Panc1 (cell line): ENCODE measurements at regions not wholly inside any gene's neighbourhood (a gene's known extent, or its start where the extent isn't known, plus 50 kb on each side); places are given as distances from the start of the nearest gene placed in this dataset.

Experiments used
- ATAC-seq: fragments of 200-7000 bp; cut with Tn5 transposase; 2 replicates; pipeline ENCODE4 v1.9.1; 2020; ENCODE audit warnings: mild to moderate bottlenecking, moderate library complexity
- BruUV-seq: library from RNA; stranded (reverse); fragments of 400-500 nt; replicated peaks from 2 replicates; lab custom pipeline; 2021; lab: Mats Ljungman, UMichigan
- CTCF ChIA-PET: fragments of 300-600 bp; sonication (Branson Sonifier 250); formaldehyde crosslinking; loops from one replicate; lab custom pipeline; 2022; ENCODE audit warnings: antibody characterized with exemption; lab: Charles Lee
- POLR2A ChIA-PET: fragments of 300-600 bp; sonication (Branson Sonifier 250); formaldehyde crosslinking; loops from one replicate; lab custom pipeline; 2022; ENCODE audit warnings: antibody characterized with exemption; lab: Charles Lee
- DNase-seq: peaks from one replicate; pipeline ENCODE4 v3.0.0-alpha.2; 2010; ENCODE audit warnings: low read depth, low spot score
- H3K27ac ChIP-seq: 2 replicates; pipeline ENCODE4 v1.5.1; 2011; ENCODE audit warnings: mild to moderate bottlenecking, low read length, inconsistent platforms
- H3K27me3 ChIP-seq: fragments of 200-500 bp; sonication (Bioruptor generic); 2 replicates; pipeline ENCODE4 v1.6.0; 2014; ENCODE audit warnings: low read length, inconsistent platforms; ENCODE audit not compliant: control insufficient read depth, insufficient read depth
- H3K36me3 ChIP-seq: fragments of 200-500 bp; sonication (Bioruptor generic); 2 replicates; pipeline ENCODE4 v1.5.1; 2014; ENCODE audit warnings: inconsistent platforms, mild to moderate bottlenecking, low read length, moderate library complexity; ENCODE audit not compliant: control insufficient read depth, insufficient read depth
- H3K4me1 ChIP-seq: 2 replicates; pipeline ENCODE4 v1.5.1; 2011; ENCODE audit warnings: inconsistent platforms, mild to moderate bottlenecking, low read length, moderate library complexity; ENCODE audit not compliant: control insufficient read depth, insufficient read depth
- H3K4me3 ChIP-seq, 2 experiments: 2 replicates each; pipeline ENCODE4 v1.5.1; 2011 to 2012; ENCODE audit warnings: low read depth in 2 of 2, low read length in 2 of 2, mild to moderate bottlenecking in 2 of 2, inconsistent platforms in 1 of 2, moderate library complexity in 1 of 2
- H3K9me3 ChIP-seq: fragments of 200-500 bp; sonication (Bioruptor generic); 2 replicates; pipeline ENCODE4 v1.5.1; 2014; ENCODE audit warnings: low read depth, mild to moderate bottlenecking, inconsistent platforms, low read length, moderate library complexity; ENCODE audit not compliant: control insufficient read depth, insufficient read depth
- POLR2AphosphoS5 ChIP-seq: IDR thresholded peaks from 2 replicates; pipeline ENCODE4 v1.6.1; 2012; ENCODE audit warnings: mild to moderate bottlenecking, low read depth, low read length, moderate library complexity
- SIN3A ChIP-seq: IDR thresholded peaks from 2 replicates; pipeline ENCODE4 v1.6.1; 2012; ENCODE audit warnings: low read depth, mild to moderate bottlenecking, low read length, moderate library complexity, borderline replicate concordance; ENCODE audit not compliant: insufficient read depth
- TCF7L2 ChIP-seq: IDR thresholded peaks from 2 replicates; pipeline ENCODE4 v1.6.1; 2011; ENCODE audit warnings: mild to moderate bottlenecking, low read depth, low read length, inconsistent platforms
- in situ Hi-C: cut with HindIII; loops from 2 replicates; pipeline ENCODE4 v1.10.0; 2016; ENCODE audit warnings: low sequenced_read_pairs, low pct_unique_long_range_greater_than_20kb
- intact Hi-C: fragments of 100-400 bp; cut with micrococcal nuclease; formaldehyde crosslinking; loops from one replicate; pipeline ENCODE4 v1.10.0; 2022; ENCODE audit not compliant: unreplicated experiment
- TF ChIP-seq, protein P1 (sequence below), 2 experiments: IDR thresholded peaks; 2 replicates each; pipeline ENCODE4 v1.6.1; 2011 to 2012; ENCODE audit warnings: low read depth in 2 of 2, control low read depth in 1 of 2, low read length in 1 of 2, mild to moderate bottlenecking in 1 of 2, moderate library complexity in 1 of 2; ENCODE audit not compliant: insufficient read depth in 1 of 2
- TF ChIP-seq, protein P2 (sequence below): fragments of 450-650 bp; IDR thresholded peaks from 2 replicates; pipeline ENCODE4 v1.5.1; 2017; ENCODE audit warnings: mild to moderate bottlenecking

DNA sequence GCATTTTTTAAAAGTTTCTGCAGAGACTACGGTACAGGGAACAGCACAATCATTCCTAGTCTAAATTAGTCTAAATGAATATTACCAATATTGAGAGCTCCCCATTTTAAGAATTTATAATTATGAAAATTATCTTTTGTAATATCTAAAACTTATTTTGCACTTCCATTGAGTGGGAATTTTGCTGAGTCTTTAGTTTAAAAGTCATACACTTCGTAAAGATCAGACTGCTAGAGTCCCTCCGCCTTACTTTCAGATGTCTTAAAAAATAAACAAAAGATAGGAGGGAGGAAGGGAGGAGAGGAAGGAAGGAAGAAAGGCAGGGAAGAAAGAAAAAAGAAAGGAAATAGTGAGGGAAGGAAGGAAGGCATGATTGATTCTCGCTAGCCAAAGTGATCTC, 278.2 kb upstream of the PRDM1 start:
- DNase-seq (no peak), ATAC-seq (no peak)
- Histone ChIP-seq H3K27me3 (no peaks in the 10 kb centered on the region), H3K9me3 (no peaks in the 10 kb centered on the region), H3K4me3 (no peak overlapping the region), H3K4me1 (no peaks in the 10 kb centered on the region; the same call in 1 of the 2 replicates), H3K27ac (no peak overlapping the region), H3K36me3 (no peaks in the 10 kb centered on the region)
- in situ Hi-C loops: no loop called here
- POLR2A ChIA-PET: no interaction called here
- intact Hi-C loops: no loop called here
- no TSS peak for BruUV-seq
- CTCF ChIA-PET: no interaction called here
- TF ChIP-seq SIN3A (no peak), TCF7L2 (no peak), POLR2AphosphoS5 (no peak)
- TF ChIP-seq, protein P1, sequence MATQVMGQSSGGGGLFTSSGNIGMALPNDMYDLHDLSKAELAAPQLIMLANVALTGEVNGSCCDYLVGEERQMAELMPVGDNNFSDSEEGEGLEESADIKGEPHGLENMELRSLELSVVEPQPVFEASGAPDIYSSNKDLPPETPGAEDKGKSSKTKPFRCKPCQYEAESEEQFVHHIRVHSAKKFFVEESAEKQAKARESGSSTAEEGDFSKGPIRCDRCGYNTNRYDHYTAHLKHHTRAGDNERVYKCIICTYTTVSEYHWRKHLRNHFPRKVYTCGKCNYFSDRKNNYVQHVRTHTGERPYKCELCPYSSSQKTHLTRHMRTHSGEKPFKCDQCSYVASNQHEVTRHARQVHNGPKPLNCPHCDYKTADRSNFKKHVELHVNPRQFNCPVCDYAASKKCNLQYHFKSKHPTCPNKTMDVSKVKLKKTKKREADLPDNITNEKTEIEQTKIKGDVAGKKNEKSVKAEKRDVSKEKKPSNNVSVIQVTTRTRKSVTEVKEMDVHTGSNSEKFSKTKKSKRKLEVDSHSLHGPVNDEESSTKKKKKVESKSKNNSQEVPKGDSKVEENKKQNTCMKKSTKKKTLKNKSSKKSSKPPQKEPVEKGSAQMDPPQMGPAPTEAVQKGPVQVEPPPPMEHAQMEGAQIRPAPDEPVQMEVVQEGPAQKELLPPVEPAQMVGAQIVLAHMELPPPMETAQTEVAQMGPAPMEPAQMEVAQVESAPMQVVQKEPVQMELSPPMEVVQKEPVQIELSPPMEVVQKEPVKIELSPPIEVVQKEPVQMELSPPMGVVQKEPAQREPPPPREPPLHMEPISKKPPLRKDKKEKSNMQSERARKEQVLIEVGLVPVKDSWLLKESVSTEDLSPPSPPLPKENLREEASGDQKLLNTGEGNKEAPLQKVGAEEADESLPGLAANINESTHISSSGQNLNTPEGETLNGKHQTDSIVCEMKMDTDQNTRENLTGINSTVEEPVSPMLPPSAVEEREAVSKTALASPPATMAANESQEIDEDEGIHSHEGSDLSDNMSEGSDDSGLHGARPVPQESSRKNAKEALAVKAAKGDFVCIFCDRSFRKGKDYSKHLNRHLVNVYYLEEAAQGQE (IDR thresholded peaks at IDR 0.05; ENCODE audit: insufficient read depth in 1 of 2, low read depth in 2 of 2, low read length in 1 of 2): no peak
- TF ChIP-seq, protein P2, sequence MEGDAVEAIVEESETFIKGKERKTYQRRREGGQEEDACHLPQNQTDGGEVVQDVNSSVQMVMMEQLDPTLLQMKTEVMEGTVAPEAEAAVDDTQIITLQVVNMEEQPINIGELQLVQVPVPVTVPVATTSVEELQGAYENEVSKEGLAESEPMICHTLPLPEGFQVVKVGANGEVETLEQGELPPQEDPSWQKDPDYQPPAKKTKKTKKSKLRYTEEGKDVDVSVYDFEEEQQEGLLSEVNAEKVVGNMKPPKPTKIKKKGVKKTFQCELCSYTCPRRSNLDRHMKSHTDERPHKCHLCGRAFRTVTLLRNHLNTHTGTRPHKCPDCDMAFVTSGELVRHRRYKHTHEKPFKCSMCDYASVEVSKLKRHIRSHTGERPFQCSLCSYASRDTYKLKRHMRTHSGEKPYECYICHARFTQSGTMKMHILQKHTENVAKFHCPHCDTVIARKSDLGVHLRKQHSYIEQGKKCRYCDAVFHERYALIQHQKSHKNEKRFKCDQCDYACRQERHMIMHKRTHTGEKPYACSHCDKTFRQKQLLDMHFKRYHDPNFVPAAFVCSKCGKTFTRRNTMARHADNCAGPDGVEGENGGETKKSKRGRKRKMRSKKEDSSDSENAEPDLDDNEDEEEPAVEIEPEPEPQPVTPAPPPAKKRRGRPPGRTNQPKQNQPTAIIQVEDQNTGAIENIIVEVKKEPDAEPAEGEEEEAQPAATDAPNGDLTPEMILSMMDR: no peak

DNA sequence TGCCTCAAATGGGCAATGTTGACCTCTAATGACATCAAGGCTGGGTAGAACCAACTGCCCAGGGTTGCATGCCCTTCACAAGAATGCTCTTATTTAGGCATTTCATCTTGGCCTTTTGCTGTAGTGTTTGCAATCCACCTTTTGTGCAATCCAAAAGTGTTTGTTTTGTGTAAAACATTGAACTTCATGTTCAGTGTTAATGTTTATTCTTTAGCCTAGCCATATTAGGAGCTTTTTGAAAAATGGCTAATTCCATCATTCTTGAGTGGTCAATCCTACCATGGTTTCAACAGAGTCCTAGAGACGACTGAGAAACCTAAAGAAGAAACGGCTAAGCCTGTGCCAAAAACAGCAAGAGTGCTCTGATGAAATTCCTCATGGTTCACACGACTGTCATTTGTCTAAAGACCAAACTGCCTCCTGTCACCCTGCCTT, 279.6 kb upstream of the PRDM1 start:
- BruUV-seq: no TSS peak
- ChIA-PET CTCF (no interaction called here), POLR2A (no interaction called here)
- Histone ChIP-seq H3K27me3 (no peaks in the 10 kb centered on the region), H3K4me3 (no peak overlapping the region), H3K27ac (no peak overlapping the region), H3K4me1 (no peaks in the 10 kb centered on the region; the same call in 1 of the 2 replicates), H3K36me3 (no peaks in the 10 kb centered on the region), H3K9me3 (no peaks in the 10 kb centered on the region)
- no peak for TF ChIP-seq SIN3A
- intact Hi-C loops: no loop called here
- DNase-seq (no peak), ATAC-seq (no peak)
- in situ Hi-C loops: no loop called here

DNA sequence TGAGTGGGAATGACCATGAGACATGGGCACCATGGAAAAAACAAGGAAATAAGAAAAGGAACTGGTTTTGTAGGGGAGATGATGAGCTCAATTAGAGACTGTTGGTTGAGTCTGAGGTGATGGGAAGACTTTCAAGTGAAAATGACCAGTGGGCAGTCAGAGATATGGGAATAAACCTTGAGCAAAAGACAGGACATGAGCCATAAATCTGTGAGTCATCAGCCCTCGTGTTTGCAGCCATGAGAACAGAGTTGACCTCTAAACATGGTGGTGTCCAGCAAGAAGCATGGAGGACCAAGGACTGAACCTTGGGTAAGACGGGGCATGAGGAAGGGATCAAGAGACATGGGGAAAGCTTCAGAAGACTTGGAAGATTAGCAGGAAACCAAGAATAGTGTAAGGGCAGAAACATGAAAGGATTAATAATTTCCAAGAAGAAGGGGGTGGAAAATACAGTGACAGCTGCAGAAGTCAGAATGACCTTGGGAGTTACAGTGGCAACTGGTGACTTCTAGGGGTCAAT, 280.6 kb upstream of the PRDM1 start:
- CTCF ChIA-PET: no interaction called here
- POLR2A ChIA-PET: no interaction called here
- DNase-seq: no peak
- TF ChIP-seq TCF7L2: no peak
- TF ChIP-seq, protein P1 (IDR thresholded peaks at IDR 0.05; ENCODE audit: insufficient read depth in 1 of 2, low read depth in 2 of 2, low read length in 1 of 2): no peak
- TF ChIP-seq SIN3A: no peak
- TF ChIP-seq, protein P2: no peak
- TF ChIP-seq POLR2AphosphoS5: no peak
- Histone ChIP-seq H3K27me3 (no peaks in the 10 kb centered on the region), H3K36me3 (no peaks in the 10 kb centered on the region), H3K9me3 (no peaks in the 10 kb centered on the region), H3K27ac (no peak overlapping the region), H3K4me3 (no peak overlapping the region), H3K4me1 (no peaks in the 10 kb centered on the region; the same call in 1 of the 2 replicates)
- in situ Hi-C loops (no loop called here), intact Hi-C loops (no loop called here)
- no TSS peak for BruUV-seq
- ATAC-seq: no peak
